T-helper 2 cell treated with Interferon-gamma antibody and Interleukin-4, amounts not matched to agents 100 ng/mL and 5 ng/mL, for 36 hours (primary cell): ENCODE measurements at regions not wholly inside any gene's neighbourhood (a gene's known extent, or its start where the extent isn't known, plus 50 kb on each side); places are given as distances from the start of the nearest gene placed in this dataset.
"Not testable (repeated sequence)": the region's sequence is repeated elsewhere in the genome, so short reads cannot be mapped to it uniquely, and the experiment has no call there.

ENCODE experiments used
- intact Hi-C: fragments of 100-400 bp; cut with micrococcal nuclease; formaldehyde crosslinking; loops from one replicate; pipeline ENCODE4 v1.15.1; 2023

- intact Hi-C loops, result no loop called here
Observed at GRCh38 chr3:184440151-184440550, 60.3 kb downstream of the CHRD start.

- intact Hi-C loops, result no loop called here
Observed at GRCh38 chr3:184441202-184441900, 61.5 kb downstream of the CHRD start.

GRCh38 chr3:184443364-184443763 is 63.5 kb downstream of the CHRD start:
- intact Hi-C loops, result no loop called here

GRCh38 chr3:184443831-184444230 is 64.0 kb downstream of the CHRD start:
- intact Hi-C loops, result no loop called here

- intact Hi-C loops, result no loop called here
Observed at GRCh38 chr3:184448321-184449160, 68.7 kb downstream of the CHRD start.

- intact Hi-C loops, result no loop called here
Observed at GRCh38 chr3:184449161-184449515, 69.3 kb downstream of the CHRD start.

- intact Hi-C loops, result no loop called here
Observed at GRCh38 chr3:184450547-184450946, 70.7 kb downstream of the CHRD start.

GRCh38 chr3:184453296-184453695 is 73.4 kb downstream of the CHRD start:
- intact Hi-C loops, result no loop called here

- intact Hi-C loops, result no loop called here
Observed at GRCh38 chr3:184455991-184456390, 76.1 kb downstream of the CHRD start.

- intact Hi-C loops, result no loop called here
Observed at GRCh38 chr3:184456476-184456875, 76.6 kb downstream of the CHRD start.

GRCh38 chr3:184457329-184457728 is 77.5 kb downstream of the CHRD start:
- intact Hi-C loops, result no loop called here

GRCh38 chr3:184457784-184458377 is 78.0 kb downstream of the CHRD start:
- intact Hi-C loops, result not testable (repeated sequence)

GRCh38 chr3:184459355-184459754 is 79.5 kb downstream of the CHRD start:
- intact Hi-C loops, result no loop called here

- intact Hi-C loops, result no loop called here
Observed at GRCh38 chr3:184460276-184460675, 80.4 kb downstream of the CHRD start.

GRCh38 chr3:184461219-184461618 is 81.4 kb downstream of the CHRD start:
- intact Hi-C loops, result no loop called here

GRCh38 chr3:184465883-184466412 is 86.1 kb downstream of the CHRD start:
- intact Hi-C loops, result no loop called here

- intact Hi-C loops, result no loop called here
Observed at GRCh38 chr3:184466413-184466960, 86.6 kb downstream of the CHRD start.

GRCh38 chr3:184467171-184467570 is 87.3 kb downstream of the CHRD start:
- intact Hi-C loops, result no loop called here

- intact Hi-C loops, result no loop called here
Observed at GRCh38 chr3:184470551-184470950, 90.7 kb downstream of the CHRD start.

GRCh38 chr3:184471439-184471838 is 90.1 kb upstream of the EPHB3 start:
- intact Hi-C loops, result no loop called here

- intact Hi-C loops, result no loop called here
Observed at GRCh38 chr3:184472723-184473428, 88.7 kb upstream of the EPHB3 start.
